ENCODE measurements at regions not wholly inside any gene's neighbourhood (a gene's known extent, or its start where the extent isn't known, plus 50 kb on each side); places are given as distances from the start of the nearest gene placed in this dataset.

DNA sequence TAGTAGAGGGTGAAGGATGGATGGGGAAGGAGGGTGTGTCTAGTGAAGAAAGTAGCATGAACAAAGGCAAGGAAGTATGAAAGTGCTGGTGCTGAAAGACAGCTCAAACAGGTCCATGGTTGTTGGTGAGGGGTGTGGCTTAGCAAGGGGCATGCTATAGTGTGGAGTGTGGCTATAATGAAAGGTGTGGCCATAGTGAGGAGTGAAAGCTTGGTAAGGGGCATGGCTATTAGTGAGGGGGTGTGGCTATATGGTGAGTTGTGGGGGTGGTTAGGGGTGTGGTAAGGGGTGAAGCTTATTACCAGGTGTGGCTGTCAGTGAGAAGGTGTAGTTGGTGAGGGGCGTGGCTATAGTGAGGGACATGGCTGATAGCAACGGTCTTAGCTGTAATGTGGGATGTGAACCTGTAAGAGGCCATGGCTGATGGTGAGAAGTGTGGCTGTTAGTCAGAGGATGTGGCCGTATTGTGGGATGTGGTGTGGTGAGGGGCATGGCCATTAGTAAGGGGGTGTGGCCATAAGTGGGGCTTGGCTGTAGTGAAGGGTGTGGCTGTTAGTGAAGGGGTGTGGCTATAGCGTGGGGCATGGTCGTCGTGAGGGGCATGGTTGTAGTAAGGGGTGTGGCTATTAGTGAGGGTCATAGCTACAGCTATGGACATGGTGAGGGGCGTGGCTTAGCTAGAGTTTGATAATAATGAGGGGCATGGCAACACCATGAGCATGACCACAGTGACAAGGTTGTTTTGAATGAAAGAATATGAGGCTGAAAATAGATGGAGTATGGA, 549.6 kb downstream of the FBXO15 start:
- no peak overlapping the region for H3K27ac ChIP-seq (ENCODE audit: low read depth, low read length, poor library complexity, severe bottlenecking)
- intact Hi-C loops (cut with micrococcal nuclease; ENCODE audit: unreplicated experiment) = no loop called here
- H3K4me3 ChIP-seq (ENCODE audit: low read depth, low read length, poor library complexity, severe bottlenecking) = no peak overlapping the region
- TF ChIP-seq, protein P1, sequence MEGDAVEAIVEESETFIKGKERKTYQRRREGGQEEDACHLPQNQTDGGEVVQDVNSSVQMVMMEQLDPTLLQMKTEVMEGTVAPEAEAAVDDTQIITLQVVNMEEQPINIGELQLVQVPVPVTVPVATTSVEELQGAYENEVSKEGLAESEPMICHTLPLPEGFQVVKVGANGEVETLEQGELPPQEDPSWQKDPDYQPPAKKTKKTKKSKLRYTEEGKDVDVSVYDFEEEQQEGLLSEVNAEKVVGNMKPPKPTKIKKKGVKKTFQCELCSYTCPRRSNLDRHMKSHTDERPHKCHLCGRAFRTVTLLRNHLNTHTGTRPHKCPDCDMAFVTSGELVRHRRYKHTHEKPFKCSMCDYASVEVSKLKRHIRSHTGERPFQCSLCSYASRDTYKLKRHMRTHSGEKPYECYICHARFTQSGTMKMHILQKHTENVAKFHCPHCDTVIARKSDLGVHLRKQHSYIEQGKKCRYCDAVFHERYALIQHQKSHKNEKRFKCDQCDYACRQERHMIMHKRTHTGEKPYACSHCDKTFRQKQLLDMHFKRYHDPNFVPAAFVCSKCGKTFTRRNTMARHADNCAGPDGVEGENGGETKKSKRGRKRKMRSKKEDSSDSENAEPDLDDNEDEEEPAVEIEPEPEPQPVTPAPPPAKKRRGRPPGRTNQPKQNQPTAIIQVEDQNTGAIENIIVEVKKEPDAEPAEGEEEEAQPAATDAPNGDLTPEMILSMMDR (conservative IDR thresholded peaks at IDR 0.05; ENCODE audit: low read depth, low read length) = no peak
- TF ChIP-seq EZH2 (IDR thresholded peaks at IDR 0.05; ENCODE audit: borderline replicate concordance, low read depth, low read length, poor library complexity, severe bottlenecking) = no peak
- no peaks in the 10 kb centered on the region for H3K4me1 ChIP-seq (ENCODE audit: insufficient read depth, low read length, poor library complexity, severe bottlenecking)
- ChIA-PET POLR2A (ENCODE audit: low non-redundant PET) (no interaction called here), CTCF (no interaction called here)
- no peak for DNase-seq (ENCODE audit: low spot score)
- no TSS peak for BruUV-seq (replicated peaks)
- H3K27me3 ChIP-seq (replicated peaks; ENCODE audit: insufficient read depth, low read depth, low read length, poor library complexity) = no peaks in the 10 kb centered on the region
- H3K36me3 ChIP-seq (ENCODE audit: insufficient read depth, low read length, poor library complexity, severe bottlenecking) = no peaks in the 10 kb centered on the region
- no peaks in the 10 kb centered on the region for H3K9me3 ChIP-seq (ENCODE audit: low read depth, low read length, poor library complexity, severe bottlenecking)

DNA sequence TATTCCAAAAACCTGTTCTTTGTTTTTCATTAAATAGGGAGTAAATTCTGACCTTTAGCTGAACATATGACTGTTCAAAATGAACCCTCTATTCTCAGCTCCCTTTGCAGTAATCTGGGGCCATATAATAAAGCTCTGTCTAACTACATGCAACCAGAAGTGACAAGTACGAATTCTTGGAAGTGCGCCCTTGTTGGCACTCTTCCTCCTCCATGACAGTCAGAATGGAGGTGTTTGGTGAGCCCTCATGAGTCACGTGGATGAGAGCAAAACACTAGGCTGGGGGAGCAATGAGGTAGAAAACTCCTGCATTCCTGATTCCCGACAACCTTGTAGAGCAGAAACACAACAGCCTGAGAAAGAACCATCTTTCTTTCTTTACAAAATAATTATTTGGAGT, 552.9 kb downstream of the FBXO15 start:
- no peak overlapping the region for H3K4me3 ChIP-seq (ENCODE audit: low read depth, low read length, poor library complexity, severe bottlenecking)
- no TSS peak for BruUV-seq (replicated peaks)
- H3K27ac ChIP-seq (ENCODE audit: low read depth, low read length, poor library complexity, severe bottlenecking) = no peak overlapping the region
- no peaks in the 10 kb centered on the region for H3K36me3 ChIP-seq (ENCODE audit: insufficient read depth, low read length, poor library complexity, severe bottlenecking)
- intact Hi-C loops (cut with micrococcal nuclease; ENCODE audit: unreplicated experiment) = no loop called here
- CTCF ChIA-PET = no interaction called here
- DNase-seq (ENCODE audit: low spot score) = no peak
- POLR2A ChIA-PET (ENCODE audit: low non-redundant PET) = no interaction called here
- H3K27me3 ChIP-seq (replicated peaks; ENCODE audit: insufficient read depth, low read depth, low read length, poor library complexity) = no peaks in the 10 kb centered on the region
- TF ChIP-seq EZH2 (IDR thresholded peaks at IDR 0.05; ENCODE audit: borderline replicate concordance, low read depth, low read length, poor library complexity, severe bottlenecking) = no peak
- TF ChIP-seq, protein P1 (conservative IDR thresholded peaks at IDR 0.05; ENCODE audit: low read depth, low read length) = no peak
- H3K9me3 ChIP-seq (ENCODE audit: low read depth, low read length, poor library complexity, severe bottlenecking) = no peaks in the 10 kb centered on the region
- H3K4me1 ChIP-seq (ENCODE audit: insufficient read depth, low read length, poor library complexity, severe bottlenecking) = no peaks in the 10 kb centered on the region

DNA sequence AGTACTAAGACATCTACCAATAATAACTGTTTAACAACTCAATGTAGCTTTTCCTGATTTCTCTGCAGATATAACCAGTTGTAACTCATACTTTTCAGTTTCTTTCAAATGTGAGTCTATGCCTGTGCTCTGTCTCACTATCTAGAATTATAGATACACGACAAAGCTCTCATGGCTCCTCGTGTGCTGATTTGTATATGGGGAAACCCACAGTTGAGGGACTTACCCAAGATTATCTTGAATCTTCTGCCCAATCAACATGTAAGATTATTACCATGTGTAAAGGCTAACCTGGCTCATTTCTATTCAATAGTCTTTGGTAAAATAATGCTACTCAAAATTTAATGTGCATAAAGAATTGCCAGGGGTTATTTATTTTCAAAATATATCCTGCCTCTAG, 554.4 kb downstream of the FBXO15 start:
- Histone ChIP-seq H3K27me3 (replicated peaks; ENCODE audit: insufficient read depth, low read depth, low read length, poor library complexity) (no peaks in the 10 kb centered on the region), H3K27ac (ENCODE audit: low read depth, low read length, poor library complexity, severe bottlenecking) (no peak overlapping the region), H3K4me3 (ENCODE audit: low read depth, low read length, poor library complexity, severe bottlenecking) (no peak overlapping the region), H3K36me3 (ENCODE audit: insufficient read depth, low read length, poor library complexity, severe bottlenecking) (no peaks in the 10 kb centered on the region), H3K9me3 (ENCODE audit: low read depth, low read length, poor library complexity, severe bottlenecking) (no peaks in the 10 kb centered on the region), H3K4me1 (ENCODE audit: insufficient read depth, low read length, poor library complexity, severe bottlenecking) (no peaks in the 10 kb centered on the region)
- CTCF ChIA-PET = no interaction called here
- intact Hi-C loops (cut with micrococcal nuclease; ENCODE audit: unreplicated experiment) = no loop called here
- no peak for DNase-seq (ENCODE audit: low spot score)
- TF ChIP-seq EZH2 (IDR thresholded peaks at IDR 0.05; ENCODE audit: borderline replicate concordance, low read depth, low read length, poor library complexity, severe bottlenecking) = no peak
- TF ChIP-seq, protein P1 (conservative IDR thresholded peaks at IDR 0.05; ENCODE audit: low read depth, low read length) = no peak
- no TSS peak for BruUV-seq (replicated peaks)
- POLR2A ChIA-PET (ENCODE audit: low non-redundant PET) = no interaction called here

Measured in A673 (cell line).